ENCODE measurements at regions not wholly inside any gene's neighbourhood (a gene's known extent, or its start where the extent isn't known, plus 50 kb on each side); places are given as distances from the start of the nearest gene placed in this dataset.

- no peak for TF ChIP-seq CTCF (IDR thresholded peaks at IDR 0.05)
- no peak for TF ChIP-seq POLR2A (IDR thresholded peaks at IDR 0.05)
Measured at GRCh38 chr4:33349376-33349775, 2629.2 kb downstream of the PCDH7 start.
